Thyroid gland (tissue), 4 donors: ENCODE measurements at regions not wholly inside any gene's neighbourhood (a gene's known extent, or its start where the extent isn't known, plus 50 kb on each side); places are given as distances from the start of the nearest gene placed in this dataset.

ENCODE experiments used
- CTCF ChIP-seq, 6 experiments: fragments of 200-600 bp in 3 of 6; fragments of 450-650 bp in 3 of 6; sonication (generic) in 3 of 6; IDR thresholded peaks; one replicate each; pipeline ENCODE4 v1.5.1; 2016 to 2019; ENCODE audit warnings: antibody characterized with exemption in 6 of 6, mild to moderate bottlenecking in 2 of 6, inconsistent platforms in 1 of 6, moderate library complexity in 1 of 6
- POLR2A ChIP-seq, 2 donors: fragments of 450-650 bp; IDR thresholded peaks; one replicate each; pipeline ENCODE4 v1.6.1; 2017; ENCODE audit warnings: antibody characterized with exemption in 2 of 2, mild to moderate bottlenecking in 2 of 2, moderate library complexity in 1 of 2

DNA sequence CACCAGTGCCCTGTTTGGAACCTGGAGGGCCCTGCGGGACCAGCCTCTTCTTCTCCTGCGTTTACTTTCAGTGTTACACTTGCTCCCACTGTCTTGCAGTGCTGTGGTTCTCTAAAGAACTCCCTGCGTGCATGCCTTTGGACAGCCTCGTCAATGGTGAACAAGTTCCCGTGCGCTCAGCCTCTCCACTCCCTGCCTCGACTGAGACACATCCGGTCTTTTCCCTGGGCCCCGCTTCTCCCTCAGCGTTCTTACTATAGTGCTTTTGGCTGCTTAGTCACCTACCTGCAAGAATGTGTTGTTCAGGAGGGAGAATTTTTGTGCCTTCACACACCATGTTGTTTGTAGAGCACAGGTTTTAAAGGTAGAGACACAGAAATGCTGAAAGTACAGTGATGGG, 520.7 kb upstream of the MKI67 start:
- TF ChIP-seq CTCF (IDR thresholded peaks at IDR 0.05) (no peak), POLR2A (IDR thresholded peaks at IDR 0.05) (no peak)
